Fibroblast of lung (primary cell): ENCODE measurements at regions not wholly inside any gene's neighbourhood (a gene's known extent, or its start where the extent isn't known, plus 50 kb on each side); places are given as distances from the start of the nearest gene placed in this dataset.

Source experiments
- CTCF ChIP-seq, 2 donors: IDR thresholded peaks in 1 of 2; conservative IDR thresholded peaks in 1 of 2; 1 replicate in 1 of 2; 2 replicates in 1 of 2; pipeline ENCODE4 v1.5.1; 2011 to 2012; ENCODE audit warnings: low read length in 2 of 2, control low read depth in 1 of 2, inconsistent platforms in 1 of 2, low read depth in 1 of 2, mild to moderate bottlenecking in 1 of 2
- EZH2 ChIP-seq: IDR thresholded peaks from 2 replicates; pipeline ENCODE4 v1.5.1; 2012; ENCODE audit warnings: low read length, control low read depth, mild to moderate bottlenecking; ENCODE audit errors: missing control alignments

- TF ChIP-seq CTCF (conservative IDR thresholded peaks at IDR 0.05 in 1 of 2, IDR thresholded peaks at IDR 0.05 in 1 of 2; ENCODE audit: low read depth in 1 of 2, low read length in 2 of 2) = no peak
- no peak for TF ChIP-seq EZH2
Measured at GRCh38 chr13:47774671-47774994, 226.4 kb downstream of the SUCLA2 start.
